GM13977 (cell line): ENCODE measurements at regions not wholly inside any gene's neighbourhood (a gene's known extent, or its start where the extent isn't known, plus 50 kb on each side); places are given as distances from the start of the nearest gene placed in this dataset.

Experiments
- DNase-seq: peaks from one replicate; pipeline ENCODE4 v3.0.0; 2012; ENCODE audit warnings: low spot score
- in situ Hi-C: fragments of 300-500 bp; cut with MboI; formaldehyde crosslinking; loops from one replicate; pipeline ENCODE4 v1.12.0; 2022; ENCODE audit warnings: low sequenced_read_pairs, low pct_unique_long_range_greater_than_20kb, mixed read lengths, inconsistent platforms; ENCODE audit not compliant: unreplicated experiment
- TF ChIP-seq, protein P1 (sequence below): IDR thresholded peaks from 2 replicates; pipeline ENCODE4 v1.5.1; 2012; ENCODE audit warnings: mild to moderate bottlenecking, control low read depth; ENCODE audit not compliant: insufficient read depth; ENCODE audit errors: extremely low read depth, missing control alignments

DNA sequence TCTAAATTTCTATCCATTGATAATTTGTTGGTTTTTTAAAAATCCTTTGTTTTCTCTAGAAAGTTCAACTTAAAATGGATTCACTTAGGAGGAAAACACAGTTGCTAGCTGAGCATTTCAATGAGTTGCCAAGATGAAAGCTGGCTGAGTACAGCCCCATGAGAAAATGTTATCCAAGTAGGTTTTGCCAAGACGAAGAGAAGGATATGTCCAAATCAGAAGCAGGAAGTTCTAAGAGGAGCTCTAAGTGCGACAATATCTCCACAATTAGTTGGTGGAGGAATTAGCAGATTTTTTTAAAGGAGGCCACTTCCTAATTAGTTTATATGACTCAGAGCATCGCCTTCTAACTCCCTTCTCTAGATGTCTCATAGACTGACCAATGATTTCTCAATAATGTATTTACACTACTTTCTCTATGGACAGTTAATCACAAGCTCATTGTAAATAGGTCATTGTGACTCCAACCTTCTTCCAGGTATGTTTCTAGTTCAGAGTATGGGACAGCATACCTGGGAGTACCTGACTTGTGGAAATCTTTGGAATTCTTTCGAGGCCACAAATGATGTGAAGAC, 873.3 kb upstream of the SOX9 start:
- in situ Hi-C loops: no loop called here
- TF ChIP-seq, protein P1, sequence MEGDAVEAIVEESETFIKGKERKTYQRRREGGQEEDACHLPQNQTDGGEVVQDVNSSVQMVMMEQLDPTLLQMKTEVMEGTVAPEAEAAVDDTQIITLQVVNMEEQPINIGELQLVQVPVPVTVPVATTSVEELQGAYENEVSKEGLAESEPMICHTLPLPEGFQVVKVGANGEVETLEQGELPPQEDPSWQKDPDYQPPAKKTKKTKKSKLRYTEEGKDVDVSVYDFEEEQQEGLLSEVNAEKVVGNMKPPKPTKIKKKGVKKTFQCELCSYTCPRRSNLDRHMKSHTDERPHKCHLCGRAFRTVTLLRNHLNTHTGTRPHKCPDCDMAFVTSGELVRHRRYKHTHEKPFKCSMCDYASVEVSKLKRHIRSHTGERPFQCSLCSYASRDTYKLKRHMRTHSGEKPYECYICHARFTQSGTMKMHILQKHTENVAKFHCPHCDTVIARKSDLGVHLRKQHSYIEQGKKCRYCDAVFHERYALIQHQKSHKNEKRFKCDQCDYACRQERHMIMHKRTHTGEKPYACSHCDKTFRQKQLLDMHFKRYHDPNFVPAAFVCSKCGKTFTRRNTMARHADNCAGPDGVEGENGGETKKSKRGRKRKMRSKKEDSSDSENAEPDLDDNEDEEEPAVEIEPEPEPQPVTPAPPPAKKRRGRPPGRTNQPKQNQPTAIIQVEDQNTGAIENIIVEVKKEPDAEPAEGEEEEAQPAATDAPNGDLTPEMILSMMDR: no peak
- no peak for DNase-seq

DNA sequence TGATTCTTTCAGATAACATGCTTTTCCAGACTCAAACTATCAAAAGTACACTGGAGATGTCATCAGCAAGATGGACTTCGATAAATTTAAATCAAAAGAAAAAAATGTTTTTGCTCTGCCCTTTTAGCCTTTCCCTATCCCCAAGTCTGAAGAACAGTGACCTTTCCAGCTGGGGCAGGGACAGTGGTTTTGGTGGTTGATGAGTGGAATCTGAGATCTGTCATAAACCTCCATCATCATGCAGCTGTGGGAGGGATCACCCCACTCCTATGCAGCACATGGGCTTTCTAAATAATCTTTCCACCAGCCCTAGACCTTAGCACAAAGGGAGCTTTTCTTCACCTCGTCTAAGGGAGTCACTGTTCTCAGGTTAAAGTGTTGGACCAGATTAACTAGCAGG, 869.5 kb upstream of the SOX9 start:
- in situ Hi-C loops: no loop called here
- DNase-seq: no peak

DNA sequence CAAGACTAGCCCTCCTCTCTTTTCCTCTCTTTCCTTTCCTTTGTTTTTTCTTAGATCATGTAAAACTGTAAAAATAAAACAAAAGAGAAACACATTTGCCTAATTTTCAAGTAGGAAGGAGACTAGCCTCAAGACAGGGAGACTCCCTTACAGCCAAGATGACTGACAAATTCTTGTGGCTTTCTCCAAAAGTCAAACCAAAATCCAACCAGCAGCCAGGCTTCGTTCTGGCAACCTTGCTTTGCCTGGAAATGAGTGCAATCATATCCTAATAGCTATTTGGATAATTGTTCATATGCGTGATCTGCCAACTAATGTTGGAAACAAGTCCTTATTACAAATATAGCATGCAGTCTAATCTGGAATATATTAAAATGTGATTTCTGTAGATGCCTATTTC, 868.9 kb upstream of the SOX9 start:
- in situ Hi-C loops: no loop called here
- TF ChIP-seq, protein P1: no peak
- no peak for DNase-seq

More for the DNA sequence above, 869.5 kb upstream of the SOX9 start:
- TF ChIP-seq, protein P1: no peak

DNA sequence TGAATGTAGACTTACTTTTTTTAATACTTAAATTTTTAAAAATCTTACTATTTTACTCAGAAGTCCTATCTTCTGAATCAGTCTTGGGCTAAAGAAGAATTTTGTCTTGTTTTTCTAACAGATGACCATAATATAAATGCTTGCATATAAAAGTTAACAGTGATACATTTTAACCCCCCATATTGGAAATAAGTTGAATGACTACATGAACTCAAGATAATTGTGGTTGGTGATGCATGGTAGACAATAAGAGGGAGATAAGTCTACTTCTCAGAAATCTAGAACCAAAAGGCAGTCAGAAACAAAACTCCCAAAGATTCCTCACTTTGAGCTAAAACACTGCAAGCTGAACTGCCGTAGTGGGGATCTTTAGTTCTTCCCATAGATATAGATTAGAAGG, 868.4 kb upstream of the SOX9 start:
- DNase-seq: no peak
- TF ChIP-seq, protein P1: no peak
- in situ Hi-C loops: no loop called here

DNA sequence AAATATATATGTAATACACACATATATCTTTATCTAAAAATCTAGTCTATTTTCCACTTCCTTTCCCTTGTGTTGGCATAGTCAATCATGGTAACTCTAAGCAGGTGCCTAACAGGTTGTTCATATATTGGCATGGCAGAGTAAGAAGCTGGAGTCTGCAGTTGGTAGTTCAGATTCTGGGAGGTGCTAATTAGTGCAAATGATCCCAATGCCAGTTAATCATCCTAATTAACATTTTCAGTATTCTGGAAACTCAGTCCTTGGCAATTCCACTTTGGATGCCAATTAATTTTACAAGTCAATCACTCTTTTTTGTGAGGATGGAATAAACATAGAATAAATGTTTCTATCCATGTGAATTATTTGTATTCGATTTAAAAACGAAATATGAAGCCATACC, 863.7 kb upstream of the SOX9 start:
- in situ Hi-C loops: no loop called here
- TF ChIP-seq, protein P1: no peak
- DNase-seq: no peak

DNA sequence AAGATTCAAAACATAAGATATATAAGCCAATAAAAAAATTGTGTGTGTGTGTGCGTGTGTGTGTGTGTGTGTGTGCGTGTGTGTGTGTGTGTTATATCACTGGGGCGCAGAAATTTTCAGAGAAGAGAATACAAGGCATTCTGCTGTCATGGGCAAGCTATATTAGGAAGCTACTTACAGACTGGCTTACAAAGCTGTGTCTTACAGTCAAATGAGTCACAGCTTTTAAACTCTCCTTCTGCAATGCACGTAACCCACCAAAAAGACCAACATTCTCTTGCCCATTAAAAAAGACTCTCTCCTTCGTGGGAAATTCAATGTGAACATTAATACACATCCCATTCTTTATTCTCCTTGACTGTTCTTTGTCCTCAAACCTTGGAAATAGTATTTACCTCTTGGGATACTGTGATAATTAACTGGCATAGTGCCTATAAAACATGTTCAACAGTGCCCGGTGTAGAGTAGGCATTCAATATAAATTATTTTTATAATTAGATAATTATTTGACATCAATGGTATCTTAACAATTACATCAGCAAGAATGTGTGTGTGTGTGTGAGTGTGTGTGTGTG, 860.4 kb upstream of the SOX9 start:
- TF ChIP-seq, protein P1: no peak
- DNase-seq: no peak
- in situ Hi-C loops: no loop called here
